AG10803 (cell line): ENCODE measurements at regions not wholly inside any gene's neighbourhood (a gene's known extent, or its start where the extent isn't known, plus 50 kb on each side); places are given as distances from the start of the nearest gene placed in this dataset.

ENCODE experiments used
- DNase-seq: peaks from one replicate; pipeline ENCODE4 v3.0.0; 2010; ENCODE audit warnings: low read depth
- H3K4me3 ChIP-seq: 2 replicates; pipeline ENCODE4 v1.5.1; 2011; ENCODE audit warnings: mild to moderate bottlenecking, low read length, control low read depth
- TF ChIP-seq, protein P1 (sequence below): conservative IDR thresholded peaks from 2 replicates; pipeline ENCODE4 v1.5.1; 2011; ENCODE audit warnings: mild to moderate bottlenecking, low read length, control low read depth, inconsistent platforms

DNA sequence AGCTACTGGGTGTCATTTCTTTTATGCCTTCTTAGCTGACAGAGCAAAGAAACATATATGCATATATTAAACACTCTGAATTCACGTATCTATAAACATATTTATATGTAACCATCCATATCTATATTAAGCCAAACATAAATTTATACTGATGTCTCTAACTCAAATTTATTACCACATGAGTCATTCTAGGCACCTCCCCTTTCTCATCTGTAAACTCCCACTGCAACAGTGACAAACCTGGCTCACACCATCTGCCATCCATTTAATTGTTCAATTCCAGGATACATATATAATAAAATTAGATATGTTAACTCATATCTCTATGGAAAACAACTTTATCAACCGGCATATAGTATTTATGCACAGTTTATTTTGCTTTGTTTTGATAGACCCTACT is 722.3 kb downstream of the SORCS1 start:
- TF ChIP-seq, protein P1, sequence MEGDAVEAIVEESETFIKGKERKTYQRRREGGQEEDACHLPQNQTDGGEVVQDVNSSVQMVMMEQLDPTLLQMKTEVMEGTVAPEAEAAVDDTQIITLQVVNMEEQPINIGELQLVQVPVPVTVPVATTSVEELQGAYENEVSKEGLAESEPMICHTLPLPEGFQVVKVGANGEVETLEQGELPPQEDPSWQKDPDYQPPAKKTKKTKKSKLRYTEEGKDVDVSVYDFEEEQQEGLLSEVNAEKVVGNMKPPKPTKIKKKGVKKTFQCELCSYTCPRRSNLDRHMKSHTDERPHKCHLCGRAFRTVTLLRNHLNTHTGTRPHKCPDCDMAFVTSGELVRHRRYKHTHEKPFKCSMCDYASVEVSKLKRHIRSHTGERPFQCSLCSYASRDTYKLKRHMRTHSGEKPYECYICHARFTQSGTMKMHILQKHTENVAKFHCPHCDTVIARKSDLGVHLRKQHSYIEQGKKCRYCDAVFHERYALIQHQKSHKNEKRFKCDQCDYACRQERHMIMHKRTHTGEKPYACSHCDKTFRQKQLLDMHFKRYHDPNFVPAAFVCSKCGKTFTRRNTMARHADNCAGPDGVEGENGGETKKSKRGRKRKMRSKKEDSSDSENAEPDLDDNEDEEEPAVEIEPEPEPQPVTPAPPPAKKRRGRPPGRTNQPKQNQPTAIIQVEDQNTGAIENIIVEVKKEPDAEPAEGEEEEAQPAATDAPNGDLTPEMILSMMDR, result no peak

DNA sequence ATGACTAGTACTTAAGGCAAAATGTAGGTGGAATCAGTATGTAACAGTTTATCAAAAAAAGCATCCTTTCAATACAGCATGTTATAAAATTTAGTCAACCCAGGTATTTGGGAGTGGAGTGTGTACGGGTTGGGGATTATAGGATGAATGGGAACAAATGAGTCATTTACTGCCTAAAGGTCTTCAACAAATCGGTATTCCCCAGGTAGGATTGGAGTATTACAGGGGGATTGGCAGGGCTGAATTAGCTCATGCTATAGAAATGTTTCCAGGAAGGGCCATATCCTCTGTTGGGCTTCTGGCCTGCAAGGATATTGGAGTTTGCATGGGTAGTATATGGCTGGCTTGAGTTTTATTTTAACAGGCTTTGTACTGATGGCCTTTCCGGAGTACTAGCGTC is 723.7 kb downstream of the SORCS1 start:
- no peak for DNase-seq
- TF ChIP-seq, protein P1, result no peak
- H3K4me3 ChIP-seq, result no peak overlapping the region

More for the DNA sequence above, 722.3 kb downstream of the SORCS1 start:
- H3K4me3 ChIP-seq, result no peak overlapping the region
- DNase-seq, result no peak

DNA sequence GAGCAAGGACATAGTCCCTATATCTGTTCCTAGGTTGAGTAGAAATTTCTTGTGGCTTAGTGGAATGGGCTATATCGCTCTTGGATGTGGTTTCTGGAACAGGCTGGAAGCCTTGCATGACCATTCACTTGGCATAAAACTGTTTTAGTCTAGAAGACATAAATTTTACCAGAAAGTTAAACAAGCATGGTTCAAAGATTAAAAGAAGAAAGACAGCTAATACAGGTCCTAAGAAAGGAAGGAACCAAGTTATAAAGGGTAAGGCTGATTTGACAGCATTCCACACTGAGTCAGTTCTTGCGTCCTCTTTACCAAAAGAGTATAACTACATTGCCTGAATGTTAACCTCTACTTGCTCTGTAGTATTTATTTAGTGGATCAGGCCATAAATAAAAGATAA is 724.2 kb downstream of the SORCS1 start:
- no peak overlapping the region for H3K4me3 ChIP-seq
- TF ChIP-seq, protein P1, result no peak

DNA sequence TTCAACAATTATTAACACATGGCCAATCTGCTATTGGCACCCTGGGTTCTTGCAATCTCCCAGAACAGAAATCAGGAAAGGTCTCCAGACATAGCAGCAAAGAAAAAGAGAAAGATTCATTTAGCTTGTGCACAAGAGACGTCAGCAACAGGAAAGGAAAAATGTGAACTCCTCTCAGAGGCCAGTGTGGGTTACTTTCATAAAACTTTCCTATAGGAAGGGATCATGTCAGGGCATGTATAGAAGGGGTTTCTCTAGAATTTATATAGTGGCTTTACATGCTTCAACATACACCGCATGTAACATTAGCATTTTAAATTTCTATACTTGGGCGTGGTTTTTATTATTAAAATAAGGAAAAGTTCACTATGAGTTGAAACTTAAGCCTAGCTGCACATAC is 725.1 kb downstream of the SORCS1 start:
- TF ChIP-seq, protein P1, result no peak
- DNase-seq, result no peak
- H3K4me3 ChIP-seq, result no peak overlapping the region

More for the DNA sequence above, 724.2 kb downstream of the SORCS1 start:
- peak; percentile 17 for DNase-seq

DNA sequence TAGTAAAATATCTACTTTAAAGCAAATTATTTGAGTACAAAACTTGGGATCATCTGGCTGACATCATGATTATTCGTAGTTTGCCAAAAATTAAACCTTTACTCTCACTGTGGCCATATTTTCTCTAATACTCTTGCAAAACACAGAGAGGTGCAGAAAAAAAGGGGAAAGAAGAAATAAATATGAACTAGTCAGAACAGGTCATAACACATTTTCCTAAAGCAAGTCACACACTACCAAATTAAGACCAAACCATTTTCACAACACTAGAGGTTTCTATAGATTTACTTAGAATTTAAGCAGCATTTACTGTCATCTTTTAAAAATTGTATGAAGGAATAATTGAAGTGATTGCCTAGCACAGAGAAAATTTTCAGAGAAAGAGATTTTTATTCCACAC is 726.1 kb downstream of the SORCS1 start:
- TF ChIP-seq, protein P1, result no peak
- H3K4me3 ChIP-seq, result no peak overlapping the region
- no peak for DNase-seq

DNA sequence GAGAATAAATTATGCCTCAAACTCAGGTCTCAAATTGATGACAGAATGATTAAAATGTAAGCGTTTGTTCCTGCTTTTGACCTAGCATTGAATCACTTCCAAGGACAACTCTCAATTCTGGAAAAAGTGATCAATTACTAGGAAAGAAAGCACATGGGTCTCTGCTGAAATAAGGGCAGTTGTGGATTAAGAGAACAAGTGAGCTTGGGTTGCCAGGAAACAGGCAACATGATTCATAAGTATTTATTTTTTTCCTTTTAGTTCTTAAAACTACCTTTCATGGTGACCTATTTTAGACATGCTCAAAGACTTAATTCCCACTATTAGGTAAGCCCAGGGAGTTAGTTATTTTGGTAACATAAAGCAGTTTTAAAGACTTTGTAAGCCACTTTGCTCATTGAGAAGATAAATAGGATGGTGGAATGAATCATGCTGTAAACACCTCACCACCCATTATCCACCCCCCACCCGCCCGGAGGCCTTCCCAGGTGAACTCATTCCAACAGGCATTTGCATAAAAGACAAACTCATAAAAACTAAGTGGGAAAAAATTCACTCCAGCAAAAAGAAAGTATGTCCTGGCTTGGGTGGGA is 728.3 kb downstream of the SORCS1 start:
- H3K4me3 ChIP-seq, result no peak overlapping the region
- DNase-seq, result peak; percentile 2
- TF ChIP-seq, protein P1, result no peak

DNA sequence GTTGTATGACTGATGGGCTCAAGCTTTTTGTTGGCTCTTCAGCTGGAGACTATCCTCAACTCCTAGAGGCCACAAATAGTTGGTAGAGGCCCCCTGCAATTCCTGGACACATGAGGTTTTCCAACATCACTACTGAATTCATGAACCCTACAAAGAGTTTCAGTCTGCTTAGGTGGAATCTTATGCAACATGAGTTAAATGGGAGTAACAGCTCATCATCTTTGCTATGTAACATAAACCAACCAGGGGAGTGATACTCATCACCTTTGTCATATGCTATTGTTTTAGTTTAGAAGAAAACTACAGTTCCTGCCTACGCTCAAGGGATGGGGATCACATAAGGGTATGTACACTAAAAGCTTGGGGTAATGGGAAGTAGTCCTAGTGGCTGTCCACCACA is 729.4 kb downstream of the SORCS1 start:
- H3K4me3 ChIP-seq, result no peak overlapping the region
- TF ChIP-seq, protein P1, result no peak
- DNase-seq, result no peak
